Prostate gland (tissue), 2 donors: ENCODE measurements at regions not wholly inside any gene's neighbourhood (a gene's known extent, or its start where the extent isn't known, plus 50 kb on each side); places are given as distances from the start of the nearest gene placed in this dataset.

ENCODE experiments used
- DNase-seq: peaks from one replicate; pipeline ENCODE4 v3.0.0-alpha.2; 2019; ENCODE audit warnings: low spot score
- H3K27ac ChIP-seq, 2 donors: fragments of 200-600 bp; sonication (generic); 2 replicates each; pipeline ENCODE4 v1.5.1; 2017 to 2019
- H3K27me3 ChIP-seq: fragments of 200-600 bp; sonication (generic); replicated peaks from 2 replicates; pipeline ENCODE4 v1.5.1; 2019; ENCODE audit not compliant: insufficient read depth
- H3K36me3 ChIP-seq, 2 donors: fragments of 200-600 bp; sonication (generic); 1 replicate in 1 of 2; 2 replicates in 1 of 2; pipeline versions ENCODE4 v1.5.1 to v1.8.1; 2017 to 2019
- H3K4me1 ChIP-seq: fragments of 200-600 bp; sonication (generic); replicated peaks from 2 replicates; pipeline ENCODE4 v1.5.1; 2019
- H3K4me3 ChIP-seq, 2 donors: fragments of 200-600 bp; sonication (generic); 2 replicates each; pipeline ENCODE4 v1.5.1; 2017 to 2019
- H3K9me3 ChIP-seq: fragments of 200-600 bp; sonication (generic); 2 replicates; pipeline ENCODE4 v1.5.1; 2017
- CTCF ChIP-seq, 4 experiments: fragments of 200-600 bp in 2 of 4; fragments of 450-650 bp in 2 of 4; sonication (generic) in 2 of 4; IDR thresholded peaks; 1 replicate in 3 of 4; 2 replicates in 1 of 4; pipeline ENCODE4 v1.5.1; 2016 to 2019; ENCODE audit warnings: antibody characterized with exemption in 4 of 4, mild to moderate bottlenecking in 2 of 4, moderate library complexity in 2 of 4
- POLR2A ChIP-seq: fragments of 450-650 bp; IDR thresholded peaks from one replicate; pipeline ENCODE4 v1.6.1; 2016; ENCODE audit warnings: antibody characterized with exemption, mild to moderate bottlenecking
- POLR2AphosphoS5 ChIP-seq: sonication (generic); formaldehyde crosslinking; IDR thresholded peaks from one replicate; pipeline ENCODE4 v1.6.1; 2017; ENCODE audit warnings: antibody characterized with exemption
- WGBS: methylation state at CpG from one replicate; pipeline ENCODE4 v1.1.5; 2018; 5-methylcytosine and 5-hydroxymethylcytosine counted together
- intact Hi-C: fragments of 100-400 bp; cut with DNase I; formaldehyde crosslinking; loops from one replicate; pipeline ENCODE4 v1.14.2; 2022

- no peaks in the 10 kb centered on the region for H3K4me1 ChIP-seq
- no peak overlapping the region for H3K27ac ChIP-seq
- intact Hi-C loops: no loop called here
- TF ChIP-seq CTCF (IDR thresholded peaks at IDR 0.05) (no peak), POLR2A (no peak), POLR2AphosphoS5 (no peak)
- H3K36me3 ChIP-seq: no peaks in the 10 kb centered on the region
- no peak for DNase-seq
- 52% methylated on average over 3 of the region's 3 CpGs for WGBS
- H3K4me3 ChIP-seq: no peak overlapping the region
- no peaks in the 10 kb centered on the region for H3K9me3 ChIP-seq
- no peaks in the 10 kb centered on the region for H3K27me3 ChIP-seq
These were observed 76.7 kb upstream of the PTGFRN start for GRCh38 chr1:116832932-116833578.

GRCh38 chr1:116833718-116834117 is 76.0 kb upstream of the PTGFRN start:
- Histone ChIP-seq H3K36me3 (no peaks in the 10 kb centered on the region), H3K9me3 (no peaks in the 10 kb centered on the region), H3K27me3 (no peaks in the 10 kb centered on the region), H3K4me3 (no peak overlapping the region), H3K4me1 (no peaks in the 10 kb centered on the region), H3K27ac (no peak overlapping the region)
- 94% methylated on average over 1 of the region's 1 CpG for WGBS
- intact Hi-C loops: no loop called here
- TF ChIP-seq POLR2A: no peak
- no peak for TF ChIP-seq CTCF (IDR thresholded peaks at IDR 0.05)
- no peak for TF ChIP-seq POLR2AphosphoS5
- DNase-seq: no peak

GRCh38 chr1:116834595-116834994 is 75.1 kb upstream of the PTGFRN start:
- H3K27me3 ChIP-seq: no peaks in the 10 kb centered on the region
- no peaks in the 10 kb centered on the region for H3K4me1 ChIP-seq
- no peak for DNase-seq
- no peak overlapping the region for H3K27ac ChIP-seq
- WGBS: 100% methylated on average over 2 of the region's 2 CpGs
- H3K36me3 ChIP-seq: no peaks in the 10 kb centered on the region
- intact Hi-C loops: no loop called here
- H3K4me3 ChIP-seq: no peak overlapping the region
- TF ChIP-seq CTCF (IDR thresholded peaks at IDR 0.05): no peak
- TF ChIP-seq POLR2AphosphoS5: no peak
- TF ChIP-seq POLR2A: no peak
- H3K9me3 ChIP-seq: no peaks in the 10 kb centered on the region

GRCh38 chr1:116835161-116835560 is 74.6 kb upstream of the PTGFRN start:
- H3K9me3 ChIP-seq: no peaks in the 10 kb centered on the region
- H3K27me3 ChIP-seq: no peaks in the 10 kb centered on the region
- no peak for DNase-seq
- no peak overlapping the region for H3K4me3 ChIP-seq
- intact Hi-C loops: no loop called here
- H3K4me1 ChIP-seq: no peaks in the 10 kb centered on the region
- TF ChIP-seq POLR2AphosphoS5 (no peak), POLR2A (no peak), CTCF (IDR thresholded peaks at IDR 0.05) (no peak)
- H3K27ac ChIP-seq: no peak overlapping the region
- no peaks in the 10 kb centered on the region for H3K36me3 ChIP-seq
- 73% methylated on average over 4 of the region's 4 CpGs for WGBS

- H3K27me3 ChIP-seq: no peaks in the 10 kb centered on the region
- no peaks in the 10 kb centered on the region for H3K36me3 ChIP-seq
- no peak overlapping the region for H3K4me3 ChIP-seq
- TF ChIP-seq CTCF (IDR thresholded peaks at IDR 0.05) (no peak), POLR2A (no peak), POLR2AphosphoS5 (no peak)
- no peaks in the 10 kb centered on the region for H3K4me1 ChIP-seq
- intact Hi-C loops: no loop called here
- H3K27ac ChIP-seq: no peak overlapping the region
- no peak for DNase-seq
- whole genome bisulfite sequencing: 85% methylated on average over 1 of the region's 1 CpG
- no peaks in the 10 kb centered on the region for H3K9me3 ChIP-seq
These were observed 73.6 kb upstream of the PTGFRN start for GRCh38 chr1:116836099-116836498.
